Suprapubic skin (tissue), 3 donors: ENCODE measurements at regions not wholly inside any gene's neighbourhood (a gene's known extent, or its start where the extent isn't known, plus 50 kb on each side); places are given as distances from the start of the nearest gene placed in this dataset.

ENCODE experiments used
- CTCF ChIP-seq, 2 donors: fragments of 200-600 bp in 1 of 2; fragments of 450-650 bp in 1 of 2; sonication (generic) in 1 of 2; IDR thresholded peaks; one replicate each; pipeline ENCODE4 v1.5.1; 2016 to 2019; ENCODE audit warnings: antibody characterized with exemption in 2 of 2, mild to moderate bottlenecking in 1 of 2, moderate library complexity in 1 of 2
- POLR2A ChIP-seq, 2 donors: fragments of 450-650 bp; IDR thresholded peaks; one replicate each; pipeline ENCODE4 v1.6.1; 2017; ENCODE audit warnings: antibody characterized with exemption in 2 of 2, mild to moderate bottlenecking in 2 of 2, moderate library complexity in 2 of 2

GRCh38 chr14:53365486-53366130, 212.5 kb upstream of the DDHD1 start:
- no peak for TF ChIP-seq POLR2A (IDR thresholded peaks at IDR 0.05)
- TF ChIP-seq CTCF (IDR thresholded peaks at IDR 0.05): no peak
